Panc1 (cell line): ENCODE measurements at regions not wholly inside any gene's neighbourhood (a gene's known extent, or its start where the extent isn't known, plus 50 kb on each side); places are given as distances from the start of the nearest gene placed in this dataset.

ENCODE experiments used
- ATAC-seq: fragments of 200-7000 bp; cut with Tn5 transposase; 2 replicates; pipeline ENCODE4 v1.9.1; 2020; ENCODE audit warnings: mild to moderate bottlenecking, moderate library complexity
- BruUV-seq: library from RNA; stranded (reverse); fragments of 400-500 nt; replicated peaks from 2 replicates; lab custom pipeline; 2021; lab: Mats Ljungman, UMichigan
- CTCF ChIA-PET: fragments of 300-600 bp; sonication (Branson Sonifier 250); formaldehyde crosslinking; loops from one replicate; lab custom pipeline; 2022; ENCODE audit warnings: antibody characterized with exemption; lab: Charles Lee
- POLR2A ChIA-PET: fragments of 300-600 bp; sonication (Branson Sonifier 250); formaldehyde crosslinking; loops from one replicate; lab custom pipeline; 2022; ENCODE audit warnings: antibody characterized with exemption; lab: Charles Lee
- DNase-seq: peaks from one replicate; pipeline ENCODE4 v3.0.0-alpha.2; 2010; ENCODE audit warnings: low read depth, low spot score
- H3K27ac ChIP-seq: 2 replicates; pipeline ENCODE4 v1.5.1; 2011; ENCODE audit warnings: mild to moderate bottlenecking, low read length, inconsistent platforms
- H3K27me3 ChIP-seq: fragments of 200-500 bp; sonication (Bioruptor generic); 2 replicates; pipeline ENCODE4 v1.6.0; 2014; ENCODE audit warnings: low read length, inconsistent platforms; ENCODE audit not compliant: control insufficient read depth, insufficient read depth
- H3K36me3 ChIP-seq: fragments of 200-500 bp; sonication (Bioruptor generic); 2 replicates; pipeline ENCODE4 v1.5.1; 2014; ENCODE audit warnings: inconsistent platforms, mild to moderate bottlenecking, low read length, moderate library complexity; ENCODE audit not compliant: control insufficient read depth, insufficient read depth
- H3K4me1 ChIP-seq: 2 replicates; pipeline ENCODE4 v1.5.1; 2011; ENCODE audit warnings: inconsistent platforms, mild to moderate bottlenecking, low read length, moderate library complexity; ENCODE audit not compliant: control insufficient read depth, insufficient read depth
- H3K4me3 ChIP-seq, 2 experiments: 2 replicates each; pipeline ENCODE4 v1.5.1; 2011 to 2012; ENCODE audit warnings: low read depth in 2 of 2, low read length in 2 of 2, mild to moderate bottlenecking in 2 of 2, inconsistent platforms in 1 of 2, moderate library complexity in 1 of 2
- H3K9me3 ChIP-seq: fragments of 200-500 bp; sonication (Bioruptor generic); 2 replicates; pipeline ENCODE4 v1.5.1; 2014; ENCODE audit warnings: low read depth, mild to moderate bottlenecking, inconsistent platforms, low read length, moderate library complexity; ENCODE audit not compliant: control insufficient read depth, insufficient read depth
- POLR2AphosphoS5 ChIP-seq: IDR thresholded peaks from 2 replicates; pipeline ENCODE4 v1.6.1; 2012; ENCODE audit warnings: mild to moderate bottlenecking, low read depth, low read length, moderate library complexity
- SIN3A ChIP-seq: IDR thresholded peaks from 2 replicates; pipeline ENCODE4 v1.6.1; 2012; ENCODE audit warnings: low read depth, mild to moderate bottlenecking, low read length, moderate library complexity, borderline replicate concordance; ENCODE audit not compliant: insufficient read depth
- TCF7L2 ChIP-seq: IDR thresholded peaks from 2 replicates; pipeline ENCODE4 v1.6.1; 2011; ENCODE audit warnings: mild to moderate bottlenecking, low read depth, low read length, inconsistent platforms
- in situ Hi-C: cut with HindIII; loops from 2 replicates; pipeline ENCODE4 v1.10.0; 2016; ENCODE audit warnings: low sequenced_read_pairs, low pct_unique_long_range_greater_than_20kb
- intact Hi-C: fragments of 100-400 bp; cut with micrococcal nuclease; formaldehyde crosslinking; loops from one replicate; pipeline ENCODE4 v1.10.0; 2022; ENCODE audit not compliant: unreplicated experiment
- TF ChIP-seq, protein P1 (sequence below): fragments of 450-650 bp; IDR thresholded peaks from 2 replicates; pipeline ENCODE4 v1.5.1; 2017; ENCODE audit warnings: mild to moderate bottlenecking
- TF ChIP-seq, protein P2 (sequence below), 2 experiments: IDR thresholded peaks; 2 replicates each; pipeline ENCODE4 v1.6.1; 2011 to 2012; ENCODE audit warnings: low read depth in 2 of 2, control low read depth in 1 of 2, low read length in 1 of 2, mild to moderate bottlenecking in 1 of 2, moderate library complexity in 1 of 2; ENCODE audit not compliant: insufficient read depth in 1 of 2

DNA sequence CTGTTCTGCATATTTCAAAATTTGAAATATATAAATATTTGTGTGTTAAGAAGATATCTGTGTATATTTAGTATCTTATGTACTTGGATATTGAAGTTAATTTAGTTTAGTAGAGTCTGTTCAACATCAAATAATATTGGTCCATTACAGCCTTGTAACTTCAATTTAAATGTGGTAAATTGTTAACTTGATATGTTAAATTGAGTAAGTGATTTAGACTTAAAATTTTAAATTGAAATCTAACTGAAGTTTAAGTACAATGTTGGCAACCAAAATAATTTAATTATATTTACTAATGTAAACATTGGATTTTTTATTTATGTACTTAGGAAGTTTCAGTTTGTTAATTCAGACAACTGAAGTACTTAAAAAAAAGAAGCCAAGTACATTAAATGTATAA is 343.9 kb upstream of the DNAJC19 start:
- TF ChIP-seq, protein P1, sequence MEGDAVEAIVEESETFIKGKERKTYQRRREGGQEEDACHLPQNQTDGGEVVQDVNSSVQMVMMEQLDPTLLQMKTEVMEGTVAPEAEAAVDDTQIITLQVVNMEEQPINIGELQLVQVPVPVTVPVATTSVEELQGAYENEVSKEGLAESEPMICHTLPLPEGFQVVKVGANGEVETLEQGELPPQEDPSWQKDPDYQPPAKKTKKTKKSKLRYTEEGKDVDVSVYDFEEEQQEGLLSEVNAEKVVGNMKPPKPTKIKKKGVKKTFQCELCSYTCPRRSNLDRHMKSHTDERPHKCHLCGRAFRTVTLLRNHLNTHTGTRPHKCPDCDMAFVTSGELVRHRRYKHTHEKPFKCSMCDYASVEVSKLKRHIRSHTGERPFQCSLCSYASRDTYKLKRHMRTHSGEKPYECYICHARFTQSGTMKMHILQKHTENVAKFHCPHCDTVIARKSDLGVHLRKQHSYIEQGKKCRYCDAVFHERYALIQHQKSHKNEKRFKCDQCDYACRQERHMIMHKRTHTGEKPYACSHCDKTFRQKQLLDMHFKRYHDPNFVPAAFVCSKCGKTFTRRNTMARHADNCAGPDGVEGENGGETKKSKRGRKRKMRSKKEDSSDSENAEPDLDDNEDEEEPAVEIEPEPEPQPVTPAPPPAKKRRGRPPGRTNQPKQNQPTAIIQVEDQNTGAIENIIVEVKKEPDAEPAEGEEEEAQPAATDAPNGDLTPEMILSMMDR = no peak
- no peak for DNase-seq
- no peak overlapping the region for H3K27ac ChIP-seq
- ATAC-seq = no peak
- intact Hi-C loops (no loop called here), in situ Hi-C loops (no loop called here)
- H3K4me3 ChIP-seq = no peak overlapping the region
- no TSS peak for BruUV-seq
- H3K4me1 ChIP-seq = no peaks in the 10 kb centered on the region
- no peaks in the 10 kb centered on the region for H3K36me3 ChIP-seq
- CTCF ChIA-PET = no interaction called here
- no peaks in the 10 kb centered on the region for H3K27me3 ChIP-seq
- POLR2A ChIA-PET = no interaction called here
- H3K9me3 ChIP-seq = no peaks in the 10 kb centered on the region

DNA sequence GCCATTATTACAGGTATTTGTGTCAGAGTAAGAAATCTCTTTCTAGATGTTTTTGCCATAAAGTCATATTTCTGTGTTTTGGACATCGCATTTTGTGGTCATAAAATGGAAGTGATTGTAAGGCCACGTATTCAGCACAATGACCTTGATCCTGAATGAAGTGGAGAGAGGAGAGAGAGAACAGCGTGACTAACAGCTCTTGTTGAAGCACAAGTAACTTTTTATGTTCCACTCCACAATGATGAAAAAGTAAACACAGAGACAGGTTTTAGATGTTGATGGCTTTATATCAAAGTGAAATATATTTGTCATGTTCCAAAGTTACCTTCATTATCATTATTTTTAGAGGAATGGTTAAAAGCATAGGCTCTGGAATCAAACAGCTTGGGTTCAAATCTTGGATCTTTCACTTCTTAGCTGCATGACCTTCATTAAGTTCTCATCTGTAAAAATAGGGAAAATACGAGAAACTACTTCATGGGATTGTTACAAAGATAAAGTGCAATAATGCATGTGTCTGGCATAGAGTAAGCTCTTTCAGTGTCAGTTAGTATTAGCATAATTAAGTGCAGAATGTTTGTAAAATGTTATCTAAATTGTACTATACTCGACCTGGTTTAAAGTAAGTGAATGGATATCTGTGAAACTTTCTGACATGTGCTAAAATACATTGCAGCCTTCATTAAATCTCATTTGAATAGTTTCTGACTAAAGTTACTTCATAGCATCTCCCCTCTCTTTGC is 341.5 kb upstream of the DNAJC19 start:
- no peaks in the 10 kb centered on the region for H3K9me3 ChIP-seq
- TF ChIP-seq, protein P1 = no peak
- TF ChIP-seq POLR2AphosphoS5 (no peak), SIN3A (no peak), TCF7L2 (no peak)
- TF ChIP-seq, protein P2, sequence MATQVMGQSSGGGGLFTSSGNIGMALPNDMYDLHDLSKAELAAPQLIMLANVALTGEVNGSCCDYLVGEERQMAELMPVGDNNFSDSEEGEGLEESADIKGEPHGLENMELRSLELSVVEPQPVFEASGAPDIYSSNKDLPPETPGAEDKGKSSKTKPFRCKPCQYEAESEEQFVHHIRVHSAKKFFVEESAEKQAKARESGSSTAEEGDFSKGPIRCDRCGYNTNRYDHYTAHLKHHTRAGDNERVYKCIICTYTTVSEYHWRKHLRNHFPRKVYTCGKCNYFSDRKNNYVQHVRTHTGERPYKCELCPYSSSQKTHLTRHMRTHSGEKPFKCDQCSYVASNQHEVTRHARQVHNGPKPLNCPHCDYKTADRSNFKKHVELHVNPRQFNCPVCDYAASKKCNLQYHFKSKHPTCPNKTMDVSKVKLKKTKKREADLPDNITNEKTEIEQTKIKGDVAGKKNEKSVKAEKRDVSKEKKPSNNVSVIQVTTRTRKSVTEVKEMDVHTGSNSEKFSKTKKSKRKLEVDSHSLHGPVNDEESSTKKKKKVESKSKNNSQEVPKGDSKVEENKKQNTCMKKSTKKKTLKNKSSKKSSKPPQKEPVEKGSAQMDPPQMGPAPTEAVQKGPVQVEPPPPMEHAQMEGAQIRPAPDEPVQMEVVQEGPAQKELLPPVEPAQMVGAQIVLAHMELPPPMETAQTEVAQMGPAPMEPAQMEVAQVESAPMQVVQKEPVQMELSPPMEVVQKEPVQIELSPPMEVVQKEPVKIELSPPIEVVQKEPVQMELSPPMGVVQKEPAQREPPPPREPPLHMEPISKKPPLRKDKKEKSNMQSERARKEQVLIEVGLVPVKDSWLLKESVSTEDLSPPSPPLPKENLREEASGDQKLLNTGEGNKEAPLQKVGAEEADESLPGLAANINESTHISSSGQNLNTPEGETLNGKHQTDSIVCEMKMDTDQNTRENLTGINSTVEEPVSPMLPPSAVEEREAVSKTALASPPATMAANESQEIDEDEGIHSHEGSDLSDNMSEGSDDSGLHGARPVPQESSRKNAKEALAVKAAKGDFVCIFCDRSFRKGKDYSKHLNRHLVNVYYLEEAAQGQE (IDR thresholded peaks at IDR 0.05; ENCODE audit: insufficient read depth in 1 of 2, low read depth in 2 of 2, low read length in 1 of 2) = no peak
- no peaks in the 10 kb centered on the region for H3K27me3 ChIP-seq
- H3K4me1 ChIP-seq = no peaks in the 10 kb centered on the region
- intact Hi-C loops (no loop called here), in situ Hi-C loops (no loop called here)
- no peaks in the 10 kb centered on the region for H3K36me3 ChIP-seq
- ChIA-PET CTCF (no interaction called here), POLR2A (no interaction called here)
- BruUV-seq = no TSS peak
- H3K4me3 ChIP-seq = no peak overlapping the region
- ATAC-seq (no peak), DNase-seq (no peak)
- H3K27ac ChIP-seq = no peak overlapping the region
